Endodermal cell (in vitro differentiated cells): ENCODE measurements at regions not wholly inside any gene's neighbourhood (a gene's known extent, or its start where the extent isn't known, plus 50 kb on each side); places are given as distances from the start of the nearest gene placed in this dataset.

Experiments used
- DNase-seq: peaks from one replicate; pipeline ENCODE4 v3.0.0-alpha.2; 2017
- H3K27ac ChIP-seq: 2 replicates; pipeline ENCODE4 v1.5.1; 2013; ENCODE audit warnings: mild to moderate bottlenecking, low read depth, low read length, moderate library complexity
- H3K27me3 ChIP-seq: 2 replicates; pipeline ENCODE4 v1.6.1; 2013; ENCODE audit warnings: mild to moderate bottlenecking, low read length, moderate library complexity; ENCODE audit not compliant: insufficient read depth, control insufficient read depth, poor library complexity, severe bottlenecking
- H3K36me3 ChIP-seq: 2 replicates; pipeline ENCODE4 v1.7.0; 2013; ENCODE audit warnings: mild to moderate bottlenecking, low read length, moderate library complexity; ENCODE audit not compliant: control insufficient read depth, insufficient read depth
- H3K4me1 ChIP-seq: one replicate; pipeline ENCODE4 v1.7.0; 2013; ENCODE audit warnings: low read length; ENCODE audit not compliant: control insufficient read depth, insufficient read depth
- H3K4me3 ChIP-seq: 2 replicates; pipeline ENCODE4 v1.5.1; 2013; ENCODE audit warnings: mild to moderate bottlenecking, low read length, moderate library complexity
- H3K9ac ChIP-seq: 2 replicates; pipeline ENCODE4 v1.6.1; 2013; ENCODE audit warnings: mild to moderate bottlenecking, low read length, moderate library complexity; ENCODE audit not compliant: poor library complexity, severe bottlenecking; ENCODE audit errors: extremely low read depth
- H3K9me3 ChIP-seq: 2 replicates; pipeline ENCODE4 v1.6.1; 2013; ENCODE audit warnings: mild to moderate bottlenecking, low read length, moderate library complexity; ENCODE audit not compliant: control insufficient read depth
- H3K27ac Mint-ChIP-seq: 2 replicates; pipeline ENCODE4 v1.8.0; 2020; ENCODE audit warnings: mixed read lengths
- H3K27me3 Mint-ChIP-seq: 2 replicates; pipeline ENCODE4 v1.8.0; 2021; ENCODE audit warnings: mild to moderate bottlenecking, mixed read lengths; ENCODE audit not compliant: insufficient read depth
- H3K36me3 Mint-ChIP-seq: 2 replicates; pipeline ENCODE4 v1.8.0; 2020; ENCODE audit warnings: low read depth, mixed read lengths
- H3K4me1 Mint-ChIP-seq: 2 replicates; pipeline ENCODE4 v1.8.0; 2020; ENCODE audit warnings: mixed read lengths
- H3K4me3 Mint-ChIP-seq: 2 replicates; pipeline ENCODE4 v1.8.0; 2020; ENCODE audit warnings: mild to moderate bottlenecking, moderate library complexity, mixed read lengths
- H3K9me3 Mint-ChIP-seq: 2 replicates; pipeline ENCODE4 v1.8.0; 2020; ENCODE audit warnings: mild to moderate bottlenecking, mixed read lengths
- CTCF ChIP-seq: fragments of 200-600 bp; sonication (generic); conservative IDR thresholded peaks from 2 replicates; pipeline ENCODE4 v1.5.0; 2021; ENCODE audit warnings: antibody characterized with exemption, mild to moderate bottlenecking
- WGBS, 2 experiments: methylation state at CpG; one replicate each; pipeline versions ENCODE4 v1.1.5 to v1.1.7; 2013; ENCODE audit warnings: missing lambda C conversion rate in 2 of 2, mixed read lengths in 1 of 2; ENCODE audit not compliant: insufficient coverage in 1 of 2, insufficient read length in 1 of 2; 5-methylcytosine and 5-hydroxymethylcytosine counted together

DNA sequence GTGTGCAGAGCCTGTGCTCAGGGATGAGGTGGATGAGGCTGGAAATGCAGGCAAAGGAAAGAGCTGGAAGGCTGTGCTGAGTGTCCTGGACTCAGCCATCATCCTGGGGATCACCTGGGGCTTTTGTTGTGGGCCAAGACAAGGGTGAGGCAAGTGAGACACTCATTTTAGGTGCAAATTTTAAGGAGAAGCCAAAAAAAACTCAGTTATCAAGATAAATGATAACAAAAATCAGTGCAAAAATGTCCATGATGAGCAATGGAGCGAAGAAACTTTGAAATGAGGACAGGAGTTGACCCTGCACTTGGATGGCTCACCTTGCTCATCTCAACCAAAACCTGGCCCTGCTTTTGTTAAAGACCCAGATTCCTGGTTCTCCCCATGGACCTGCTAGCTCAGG is 141.9 kb downstream of the MYCN start:
- Mint-ChIP-seq H3K27me3 (peaks cover 2% of the 10 kb centered on the region), H3K9me3 (no peaks in the 10 kb centered on the region), H3K36me3 (no peaks in the 10 kb centered on the region), H3K27ac (no peak overlapping the region), H3K4me1 (peaks cover 33% of the 10 kb centered on the region), H3K4me3 (no peak overlapping the region)
- no peaks in the 10 kb centered on the region for H3K9me3 ChIP-seq
- TF ChIP-seq CTCF = no peak
- DNase-seq = no peak
- no peak overlapping the region for H3K4me3 ChIP-seq
- 82 to 90% methylated on average over 1 of the region's 1 CpG for WGBS, 2 experiments
- H3K4me1 ChIP-seq = no peaks in the 10 kb centered on the region
- H3K27ac ChIP-seq = no peak overlapping the region
- H3K36me3 ChIP-seq = no peaks in the 10 kb centered on the region
- no peak overlapping the region for H3K9ac ChIP-seq
- no peaks in the 10 kb centered on the region for H3K27me3 ChIP-seq

- Histone ChIP-seq H3K27me3 (no peaks in the 10 kb centered on the region), H3K9me3 (no peaks in the 10 kb centered on the region), H3K9ac (no peak overlapping the region), H3K4me1 (no peaks in the 10 kb centered on the region), H3K27ac (no peak overlapping the region), H3K36me3 (no peaks in the 10 kb centered on the region), H3K4me3 (no peak overlapping the region)
- 83 to 90% methylated on average over 4 to 6 of the region's 7 CpGs for WGBS, 2 experiments
- Mint-ChIP-seq H3K27me3 (peaks cover 2% of the 10 kb centered on the region), H3K9me3 (no peaks in the 10 kb centered on the region), H3K4me3 (no peak overlapping the region), H3K4me1 (peaks cover 40% of the 10 kb centered on the region), H3K36me3 (no peaks in the 10 kb centered on the region), H3K27ac (no peak overlapping the region)
- DNase-seq = peak; percentile 43
- TF ChIP-seq CTCF = peak; percentile 35
Observed at GRCh38 chr2:16081316-16082200, 141.2 kb downstream of the MYCN start.

DNA sequence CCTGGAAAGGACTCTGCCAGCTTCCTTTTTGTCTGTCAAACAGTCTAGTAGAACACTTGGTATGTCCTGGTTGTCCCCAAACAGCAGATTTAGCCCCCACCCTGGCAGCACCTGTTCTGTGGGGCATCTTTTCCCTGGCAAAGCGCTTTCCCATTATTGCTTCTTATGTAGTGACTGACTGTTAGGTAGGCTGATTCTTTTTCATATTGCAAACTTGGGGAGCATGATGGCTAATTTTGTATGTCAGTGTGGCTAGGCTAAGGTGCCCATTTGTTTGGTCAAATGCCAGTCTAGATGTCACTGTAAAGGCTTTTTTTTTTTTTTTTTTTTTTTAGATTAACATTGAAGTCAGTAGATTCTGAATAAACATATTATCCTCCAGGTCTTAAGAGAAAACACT is 140.2 kb downstream of the MYCN start:
- Mint-ChIP-seq H3K27me3 (peaks cover 2% of the 10 kb centered on the region), H3K9me3 (no peaks in the 10 kb centered on the region), H3K4me1 (peaks cover 35% of the 10 kb centered on the region), H3K27ac (no peak overlapping the region), H3K36me3 (no peaks in the 10 kb centered on the region), H3K4me3 (no peak overlapping the region)
- H3K27ac ChIP-seq = no peak overlapping the region
- H3K36me3 ChIP-seq = no peaks in the 10 kb centered on the region
- TF ChIP-seq CTCF = no peak
- no peak overlapping the region for H3K9ac ChIP-seq
- H3K9me3 ChIP-seq = no peaks in the 10 kb centered on the region
- 96% methylated on average over 1 of the region's 1 CpG; no CpG with 5 or more reads in 1 of the 2 experiments for WGBS, 2 experiments
- no peak for DNase-seq
- H3K4me3 ChIP-seq = no peak overlapping the region
- no peaks in the 10 kb centered on the region for H3K4me1 ChIP-seq
- H3K27me3 ChIP-seq = no peaks in the 10 kb centered on the region
